Liver (tissue), 8 donors: ENCODE measurements at regions not wholly inside any gene's neighbourhood (a gene's known extent, or its start where the extent isn't known, plus 50 kb on each side); places are given as distances from the start of the nearest gene placed in this dataset.

Experiments
- DNase-seq: peaks from one replicate; pipeline ENCODE4 v3.0.0-alpha.2; 2017; ENCODE audit warnings: low spot score
- H3K27ac ChIP-seq, 2 donors: one replicate each; pipeline ENCODE4 v1.7.0; 2013; ENCODE audit warnings: inconsistent platforms in 2 of 2, low read length in 2 of 2, control low read depth in 1 of 2, low read depth in 1 of 2, mild to moderate bottlenecking in 1 of 2
- H3K27me3 ChIP-seq, 4 donors: one replicate each; pipeline versions ENCODE4 v1.6.1 to v1.7.0; 2013; ENCODE audit warnings: low read length in 3 of 4, inconsistent platforms in 1 of 4, mild to moderate bottlenecking in 1 of 4, moderate library complexity in 1 of 4; ENCODE audit not compliant: control insufficient read depth in 4 of 4, insufficient read depth in 4 of 4
- H3K36me3 ChIP-seq, 4 donors: one replicate each; pipeline versions ENCODE4 v1.6.1 to v1.7.0; 2013; ENCODE audit warnings: low read length in 3 of 4, mild to moderate bottlenecking in 3 of 4, low read depth in 1 of 4, moderate library complexity in 1 of 4; ENCODE audit not compliant: control insufficient read depth in 4 of 4, insufficient read depth in 3 of 4
- H3K4me1 ChIP-seq, 4 donors: one replicate each; pipeline versions ENCODE4 v1.6.1 to v1.7.0; 2013; ENCODE audit warnings: low read length in 3 of 4, mild to moderate bottlenecking in 3 of 4, moderate library complexity in 1 of 4; ENCODE audit not compliant: control insufficient read depth in 4 of 4, insufficient read depth in 4 of 4
- H3K4me3 ChIP-seq, 3 donors: one replicate each; pipeline versions ENCODE4 v1.6.1 to v1.7.0; 2013; ENCODE audit warnings: low read length in 3 of 3, control low read depth in 1 of 3, low read depth in 1 of 3, mild to moderate bottlenecking in 1 of 3
- H3K9ac ChIP-seq, 2 donors: one replicate each; pipeline ENCODE4 v1.7.0; 2013; ENCODE audit warnings: low read length in 2 of 2, mild to moderate bottlenecking in 2 of 2, moderate library complexity in 2 of 2, control low read depth in 1 of 2, low read depth in 1 of 2
- H3K9me3 ChIP-seq, 4 donors: one replicate each; pipeline versions ENCODE4 v1.6.1 to v1.7.0; 2013; ENCODE audit warnings: low read length in 3 of 4; ENCODE audit not compliant: control insufficient read depth in 4 of 4
- ATF3 ChIP-seq: IDR thresholded peaks from 2 replicates; pipeline ENCODE4 v1.6.1; 2016; ENCODE audit warnings: antibody characterized with exemption
- EGR1 ChIP-seq, 2 donors: IDR thresholded peaks; 2 replicates each; pipeline ENCODE4 v1.6.1; 2016 to 2018; ENCODE audit warnings: antibody characterized with exemption in 2 of 2, low read depth in 2 of 2
- FOXA1 ChIP-seq: IDR thresholded peaks from 2 replicates; pipeline ENCODE4 v1.6.1; 2016; ENCODE audit warnings: antibody characterized with exemption
- FOXA2 ChIP-seq: IDR thresholded peaks from 2 replicates; pipeline ENCODE4 v1.6.1; 2016; ENCODE audit warnings: antibody characterized with exemption
- GABPA ChIP-seq, 2 donors: IDR thresholded peaks in 1 of 2; conservative IDR thresholded peaks in 1 of 2; 2 replicates each; pipeline ENCODE4 v1.6.1; 2016; ENCODE audit warnings: antibody characterized with exemption in 2 of 2, mild to moderate bottlenecking in 1 of 2, moderate library complexity in 1 of 2
- HNF4A ChIP-seq, 2 donors: conservative IDR thresholded peaks; 2 replicates each; pipeline ENCODE4 v1.6.1; 2016; ENCODE audit warnings: antibody characterized with exemption in 2 of 2, mild to moderate bottlenecking in 2 of 2
- HNF4G ChIP-seq: IDR thresholded peaks from 2 replicates; pipeline ENCODE4 v1.6.1; 2016; ENCODE audit warnings: antibody characterized with exemption
- JUND ChIP-seq, 2 donors: IDR thresholded peaks; 2 replicates each; pipeline ENCODE4 v1.6.1; 2016; ENCODE audit warnings: antibody characterized with exemption in 2 of 2
- NR2F2 ChIP-seq: IDR thresholded peaks from 2 replicates; pipeline ENCODE4 v1.6.1; 2016; ENCODE audit warnings: antibody characterized with exemption
- RAD21 ChIP-seq, 2 donors: IDR thresholded peaks; 2 replicates each; pipeline ENCODE4 v1.6.1; 2016; ENCODE audit warnings: antibody characterized with exemption in 2 of 2, mild to moderate bottlenecking in 2 of 2
- RXRA ChIP-seq, 2 donors: IDR thresholded peaks; 2 replicates each; pipeline ENCODE4 v1.6.1; 2017 to 2018; ENCODE audit warnings: antibody characterized with exemption in 2 of 2, mild to moderate bottlenecking in 1 of 2
- SP1 ChIP-seq: IDR thresholded peaks from 2 replicates; pipeline ENCODE4 v1.6.1; 2018; ENCODE audit warnings: antibody characterized with exemption, mild to moderate bottlenecking
- TAF1 ChIP-seq: conservative IDR thresholded peaks from 2 replicates; pipeline ENCODE4 v1.6.1; 2016; ENCODE audit warnings: antibody characterized with exemption, mild to moderate bottlenecking
- YY1 ChIP-seq: IDR thresholded peaks from 2 replicates; pipeline ENCODE4 v1.6.1; 2016; ENCODE audit warnings: antibody characterized with exemption, mild to moderate bottlenecking
- ZBTB33 ChIP-seq: IDR thresholded peaks from 2 replicates; pipeline ENCODE4 v1.6.1; 2016; ENCODE audit warnings: antibody characterized with exemption
- WGBS: extraction: QIAGEN DNeasy Blood & Tissue Kit; methylation state at CpG from one replicate; pipeline ENCODE4 v1.1.7; 2013; 5-methylcytosine and 5-hydroxymethylcytosine counted together
- TF ChIP-seq, protein P1 (sequence below): IDR thresholded peaks from 2 replicates; pipeline ENCODE4 v1.6.1; 2016; ENCODE audit warnings: antibody characterized with exemption, mild to moderate bottlenecking
- TF ChIP-seq, protein P2 (sequence below): IDR thresholded peaks from 2 replicates; pipeline ENCODE4 v1.6.1; 2016; ENCODE audit warnings: antibody characterized with exemption
- TF ChIP-seq, protein P3 (sequence below): fragments of 150-350 bp; IDR thresholded peaks from 2 replicates; pipeline ENCODE4 v1.5.1; 2017; ENCODE audit warnings: improper control_type of control experiment, low read depth, low read length; ENCODE audit not compliant: missing input control
- donor health status: healthy.
- donor health status: healthy.
- donor health status: healthy.
- donor health status: healthy.
- donor health status: healthy.

DNA sequence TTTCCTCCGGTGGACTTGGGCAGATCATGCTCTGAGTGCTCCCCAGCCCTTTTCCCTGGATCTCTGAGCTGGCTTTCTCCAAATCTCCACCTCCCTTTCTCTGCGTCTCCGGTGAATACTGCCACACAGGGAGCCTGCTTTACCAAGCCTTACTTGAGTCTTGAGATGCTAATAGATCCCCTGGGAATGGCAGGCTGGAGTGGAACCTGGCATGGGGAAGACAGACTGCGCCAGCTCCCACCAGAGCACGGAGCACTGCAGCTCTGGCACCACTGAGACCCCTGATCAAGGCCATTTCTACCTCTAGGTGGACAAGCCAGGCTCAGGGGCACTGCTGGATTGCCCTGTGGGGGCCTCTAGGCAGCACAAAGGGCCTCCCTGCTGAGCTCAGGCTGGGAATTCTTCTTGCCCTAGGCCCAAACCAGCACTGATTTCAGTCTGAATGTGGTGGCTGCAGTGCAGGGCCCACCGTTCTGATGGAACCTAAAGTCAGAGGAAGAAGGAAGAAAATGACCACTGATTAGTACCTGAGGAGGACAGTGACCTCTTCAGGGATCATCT, 74.3 kb upstream of the CRHR1 start (continued):
- no peak for TF ChIP-seq GABPA (IDR thresholded peaks at IDR 0.05 in 1 of 2, conservative IDR thresholded peaks at IDR 0.05 in 1 of 2)
- TF ChIP-seq YY1: no peak

DNA sequence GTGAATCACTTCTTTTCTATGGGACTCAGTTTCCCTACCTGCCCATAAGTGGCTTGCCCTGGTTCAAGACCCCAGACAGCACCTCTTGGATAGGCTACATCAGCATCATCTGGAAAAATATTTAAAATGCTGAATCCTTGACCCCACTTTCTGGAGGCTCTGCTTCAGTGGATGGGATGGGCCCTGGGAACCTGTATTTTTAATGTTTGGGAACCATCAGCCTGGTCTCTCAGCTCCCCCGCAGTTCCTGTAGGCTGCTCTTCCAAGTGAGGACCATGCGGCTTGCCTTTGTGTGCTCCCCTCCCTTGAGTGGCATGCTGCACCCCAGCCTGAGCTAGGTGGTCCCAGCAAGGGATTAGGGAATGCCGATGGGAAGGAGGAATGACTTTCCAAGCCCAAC, 68.3 kb upstream of the CRHR1 start:
- H3K27me3 ChIP-seq: no peaks in the 10 kb centered on the region

More for the DNA sequence above, 68.3 kb upstream of the CRHR1 start:
- DNase-seq: no peak
- H3K9ac ChIP-seq: no peak overlapping the region
- WGBS: 70% methylated on average over 3 of the region's 3 CpGs
- TF ChIP-seq, protein P1, sequence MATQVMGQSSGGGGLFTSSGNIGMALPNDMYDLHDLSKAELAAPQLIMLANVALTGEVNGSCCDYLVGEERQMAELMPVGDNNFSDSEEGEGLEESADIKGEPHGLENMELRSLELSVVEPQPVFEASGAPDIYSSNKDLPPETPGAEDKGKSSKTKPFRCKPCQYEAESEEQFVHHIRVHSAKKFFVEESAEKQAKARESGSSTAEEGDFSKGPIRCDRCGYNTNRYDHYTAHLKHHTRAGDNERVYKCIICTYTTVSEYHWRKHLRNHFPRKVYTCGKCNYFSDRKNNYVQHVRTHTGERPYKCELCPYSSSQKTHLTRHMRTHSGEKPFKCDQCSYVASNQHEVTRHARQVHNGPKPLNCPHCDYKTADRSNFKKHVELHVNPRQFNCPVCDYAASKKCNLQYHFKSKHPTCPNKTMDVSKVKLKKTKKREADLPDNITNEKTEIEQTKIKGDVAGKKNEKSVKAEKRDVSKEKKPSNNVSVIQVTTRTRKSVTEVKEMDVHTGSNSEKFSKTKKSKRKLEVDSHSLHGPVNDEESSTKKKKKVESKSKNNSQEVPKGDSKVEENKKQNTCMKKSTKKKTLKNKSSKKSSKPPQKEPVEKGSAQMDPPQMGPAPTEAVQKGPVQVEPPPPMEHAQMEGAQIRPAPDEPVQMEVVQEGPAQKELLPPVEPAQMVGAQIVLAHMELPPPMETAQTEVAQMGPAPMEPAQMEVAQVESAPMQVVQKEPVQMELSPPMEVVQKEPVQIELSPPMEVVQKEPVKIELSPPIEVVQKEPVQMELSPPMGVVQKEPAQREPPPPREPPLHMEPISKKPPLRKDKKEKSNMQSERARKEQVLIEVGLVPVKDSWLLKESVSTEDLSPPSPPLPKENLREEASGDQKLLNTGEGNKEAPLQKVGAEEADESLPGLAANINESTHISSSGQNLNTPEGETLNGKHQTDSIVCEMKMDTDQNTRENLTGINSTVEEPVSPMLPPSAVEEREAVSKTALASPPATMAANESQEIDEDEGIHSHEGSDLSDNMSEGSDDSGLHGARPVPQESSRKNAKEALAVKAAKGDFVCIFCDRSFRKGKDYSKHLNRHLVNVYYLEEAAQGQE: no peak
- TF ChIP-seq JUND (IDR thresholded peaks at IDR 0.05) (no peak), ATF3 (no peak), TAF1 (no peak), SP1 (no peak), ZBTB33 (no peak), GABPA (IDR thresholded peaks at IDR 0.05 in 1 of 2, conservative IDR thresholded peaks at IDR 0.05 in 1 of 2) (no peak), FOXA1 (no peak), NR2F2 (no peak), HNF4A (conservative IDR thresholded peaks at IDR 0.05) (no peak), RAD21 (IDR thresholded peaks at IDR 0.05) (no peak), HNF4G (no peak), YY1 (no peak), EGR1 (IDR thresholded peaks at IDR 0.05; ENCODE audit: low read depth in 2 of 2) (no peak), FOXA2 (no peak), RXRA (IDR thresholded peaks at IDR 0.05) (no peak)
- TF ChIP-seq, protein P2, sequence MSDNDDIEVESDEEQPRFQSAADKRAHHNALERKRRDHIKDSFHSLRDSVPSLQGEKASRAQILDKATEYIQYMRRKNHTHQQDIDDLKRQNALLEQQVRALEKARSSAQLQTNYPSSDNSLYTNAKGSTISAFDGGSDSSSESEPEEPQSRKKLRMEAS: no peak
- TF ChIP-seq, protein P3, sequence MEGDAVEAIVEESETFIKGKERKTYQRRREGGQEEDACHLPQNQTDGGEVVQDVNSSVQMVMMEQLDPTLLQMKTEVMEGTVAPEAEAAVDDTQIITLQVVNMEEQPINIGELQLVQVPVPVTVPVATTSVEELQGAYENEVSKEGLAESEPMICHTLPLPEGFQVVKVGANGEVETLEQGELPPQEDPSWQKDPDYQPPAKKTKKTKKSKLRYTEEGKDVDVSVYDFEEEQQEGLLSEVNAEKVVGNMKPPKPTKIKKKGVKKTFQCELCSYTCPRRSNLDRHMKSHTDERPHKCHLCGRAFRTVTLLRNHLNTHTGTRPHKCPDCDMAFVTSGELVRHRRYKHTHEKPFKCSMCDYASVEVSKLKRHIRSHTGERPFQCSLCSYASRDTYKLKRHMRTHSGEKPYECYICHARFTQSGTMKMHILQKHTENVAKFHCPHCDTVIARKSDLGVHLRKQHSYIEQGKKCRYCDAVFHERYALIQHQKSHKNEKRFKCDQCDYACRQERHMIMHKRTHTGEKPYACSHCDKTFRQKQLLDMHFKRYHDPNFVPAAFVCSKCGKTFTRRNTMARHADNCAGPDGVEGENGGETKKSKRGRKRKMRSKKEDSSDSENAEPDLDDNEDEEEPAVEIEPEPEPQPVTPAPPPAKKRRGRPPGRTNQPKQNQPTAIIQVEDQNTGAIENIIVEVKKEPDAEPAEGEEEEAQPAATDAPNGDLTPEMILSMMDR: no peak
- H3K9me3 ChIP-seq: no peaks in the 10 kb centered on the region
- H3K27ac ChIP-seq: no peak overlapping the region
- H3K4me1 ChIP-seq: no peaks in the 10 kb centered on the region
- no peaks in the 10 kb centered on the region for H3K36me3 ChIP-seq
- H3K4me3 ChIP-seq: no peak overlapping the region
